Mucosa of stomach (tissue), 1 donor: ENCODE measurements at regions not wholly inside any gene's neighbourhood (a gene's known extent, or its start where the extent isn't known, plus 50 kb on each side); places are given as distances from the start of the nearest gene placed in this dataset.

Experiments used
- H3K27me3 ChIP-seq: one replicate; pipeline ENCODE4 v1.7.0; 2013; ENCODE audit warnings: mild to moderate bottlenecking, low read length; ENCODE audit not compliant: control insufficient read depth, insufficient read depth
- H3K36me3 ChIP-seq: one replicate; pipeline ENCODE4 v1.7.0; 2013; ENCODE audit warnings: low read length; ENCODE audit not compliant: control insufficient read depth, insufficient read depth
- H3K4me1 ChIP-seq: one replicate; pipeline ENCODE4 v1.7.0; 2013; ENCODE audit warnings: mild to moderate bottlenecking, low read length; ENCODE audit not compliant: control insufficient read depth, insufficient read depth
- H3K4me3 ChIP-seq: one replicate; pipeline ENCODE4 v1.7.0; 2013; ENCODE audit warnings: low read length
- H3K9ac ChIP-seq: one replicate; pipeline ENCODE4 v1.7.0; 2013; ENCODE audit warnings: mild to moderate bottlenecking, low read length, moderate library complexity
- H3K9me3 ChIP-seq: one replicate; pipeline ENCODE4 v1.7.0; 2013; ENCODE audit warnings: mild to moderate bottlenecking, low read length, moderate library complexity; ENCODE audit not compliant: control insufficient read depth
- donor health status: Pancreatic carcinoma.

DNA sequence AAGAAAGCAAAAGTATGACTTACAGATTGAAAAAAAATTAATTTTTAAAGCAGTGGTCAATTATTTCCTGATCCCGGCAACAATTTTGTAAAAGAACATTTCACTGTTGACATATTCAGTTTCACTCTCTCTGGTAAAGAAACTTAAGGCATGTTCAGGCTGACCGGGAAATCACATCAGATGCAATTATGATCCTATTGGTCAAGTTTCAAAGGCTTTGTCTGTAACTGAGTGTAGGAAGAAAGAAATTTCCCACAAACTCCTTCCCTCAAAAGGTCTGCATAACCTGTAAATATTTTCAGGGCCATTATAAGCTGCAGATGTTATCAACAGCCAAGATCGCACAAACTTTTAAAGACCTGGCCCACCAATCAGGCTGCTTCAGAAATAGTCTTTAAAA is 205.4 kb upstream of the IGF1R start:
- no peak overlapping the region for H3K9ac ChIP-seq
- no peak overlapping the region for H3K4me3 ChIP-seq
- no peaks in the 10 kb centered on the region for H3K4me1 ChIP-seq
- no peaks in the 10 kb centered on the region for H3K36me3 ChIP-seq
- no peaks in the 10 kb centered on the region for H3K9me3 ChIP-seq
- H3K27me3 ChIP-seq = no peaks in the 10 kb centered on the region

DNA sequence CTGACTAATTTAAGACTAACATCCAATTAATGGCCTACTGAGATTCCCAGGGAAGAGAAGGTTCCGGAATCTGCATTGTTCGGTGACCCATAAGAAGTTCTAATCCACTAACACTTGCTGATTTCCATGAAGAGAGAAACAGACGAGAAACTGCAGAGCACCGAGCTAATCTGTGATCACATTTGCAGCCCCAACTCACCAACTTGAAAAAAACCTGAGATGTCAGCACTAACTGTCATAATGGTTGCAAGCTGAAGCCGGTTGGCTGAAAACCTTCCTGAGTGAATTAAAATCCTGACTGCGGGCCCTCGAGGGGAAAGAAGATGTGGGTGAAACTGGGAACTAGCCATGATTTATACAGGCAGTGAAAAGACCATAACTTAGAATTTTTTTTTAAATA is 204.8 kb upstream of the IGF1R start:
- no peaks in the 10 kb centered on the region for H3K36me3 ChIP-seq
- H3K4me1 ChIP-seq = no peaks in the 10 kb centered on the region
- no peak overlapping the region for H3K4me3 ChIP-seq
- H3K9ac ChIP-seq = no peak overlapping the region
- H3K27me3 ChIP-seq = no peaks in the 10 kb centered on the region
- H3K9me3 ChIP-seq = no peaks in the 10 kb centered on the region

DNA sequence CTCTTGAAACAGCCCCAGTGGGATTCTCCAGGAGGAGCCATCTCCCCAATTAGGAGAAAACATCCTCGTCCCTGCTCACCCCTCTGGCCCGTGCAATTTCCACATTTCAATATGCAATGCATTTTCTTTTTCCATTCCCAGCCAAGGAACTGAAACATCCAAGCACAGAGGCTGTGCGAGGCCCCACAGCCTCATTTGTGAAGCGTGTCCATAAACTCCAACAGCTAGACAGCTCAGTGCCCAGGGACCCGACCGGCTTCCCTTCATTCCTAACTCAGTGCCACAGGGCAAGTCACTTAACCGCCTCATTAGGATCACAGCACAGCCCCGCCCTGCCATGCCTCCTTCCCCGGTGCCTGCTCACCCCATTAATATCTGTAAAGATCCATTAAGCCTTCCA is 204.2 kb upstream of the IGF1R start:
- Histone ChIP-seq H3K4me1 (no peaks in the 10 kb centered on the region), H3K27me3 (no peaks in the 10 kb centered on the region), H3K9me3 (no peaks in the 10 kb centered on the region), H3K4me3 (no peak overlapping the region), H3K9ac (no peak overlapping the region), H3K36me3 (no peaks in the 10 kb centered on the region)

DNA sequence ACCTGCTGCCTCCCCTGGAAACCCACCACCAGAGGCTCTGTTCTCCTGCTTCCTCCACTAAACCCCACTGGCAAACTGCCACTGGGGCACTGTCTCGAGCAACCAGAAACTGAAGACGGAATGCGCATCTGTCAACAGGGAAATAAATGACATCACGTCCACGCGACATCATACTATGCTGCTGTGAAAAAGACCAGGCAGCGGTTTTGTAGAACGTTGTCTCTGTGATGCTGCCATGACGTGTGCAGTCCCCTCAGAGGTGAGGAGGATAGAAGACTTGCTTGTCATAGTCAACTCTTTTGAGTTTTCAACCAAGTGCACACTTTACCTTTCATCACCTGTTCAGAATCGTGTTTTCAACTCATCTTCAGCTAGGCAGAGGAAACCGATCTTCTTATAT is 203.0 kb upstream of the IGF1R start:
- Histone ChIP-seq H3K27me3 (no peaks in the 10 kb centered on the region), H3K4me1 (no peaks in the 10 kb centered on the region), H3K9ac (no peak overlapping the region), H3K36me3 (no peaks in the 10 kb centered on the region), H3K9me3 (no peaks in the 10 kb centered on the region), H3K4me3 (no peak overlapping the region)

DNA sequence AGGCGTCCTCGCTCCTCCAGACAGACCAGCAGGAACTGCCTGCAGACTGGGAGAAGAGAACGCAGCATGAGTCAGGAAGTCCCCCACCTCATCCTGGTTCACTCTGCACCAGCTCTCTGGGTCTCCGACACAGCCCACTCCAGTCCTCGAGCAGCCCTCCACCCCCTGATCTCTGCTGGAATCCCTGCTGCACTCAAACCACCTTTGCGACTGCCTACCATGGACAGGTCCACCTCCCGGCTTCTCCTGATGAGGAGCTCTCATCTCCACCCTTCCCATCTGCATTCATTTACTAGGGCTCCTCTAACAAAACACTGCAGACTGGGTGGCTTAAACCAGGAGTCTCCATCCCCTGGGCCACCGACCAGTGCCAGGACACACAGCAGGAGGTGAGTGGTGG is 202.3 kb upstream of the IGF1R start:
- Histone ChIP-seq H3K9ac (no peak overlapping the region), H3K4me3 (no peak overlapping the region), H3K27me3 (no peaks in the 10 kb centered on the region), H3K9me3 (no peaks in the 10 kb centered on the region), H3K4me1 (no peaks in the 10 kb centered on the region), H3K36me3 (no peaks in the 10 kb centered on the region)

DNA sequence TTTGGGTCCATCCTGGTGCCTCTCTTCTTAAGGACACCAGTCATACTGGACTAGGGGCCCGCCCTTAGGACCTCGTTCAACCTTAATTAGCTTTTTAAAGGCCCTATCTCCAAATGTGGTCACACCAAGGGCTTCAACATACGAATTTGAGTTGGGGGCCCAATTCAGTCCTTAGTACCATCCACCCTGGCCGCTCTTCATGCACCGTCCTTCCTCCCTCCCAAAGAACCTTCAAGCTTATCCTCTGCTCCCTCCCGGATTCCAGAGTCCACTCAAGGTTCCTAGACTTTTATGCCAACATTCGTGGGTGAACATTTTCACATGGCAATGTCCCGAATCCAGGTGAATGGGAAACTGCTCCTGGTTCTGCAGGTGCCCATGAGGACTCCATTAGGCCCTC is 201.3 kb upstream of the IGF1R start:
- no peak overlapping the region for H3K4me3 ChIP-seq
- H3K9ac ChIP-seq = no peak overlapping the region
- no peaks in the 10 kb centered on the region for H3K27me3 ChIP-seq
- no peaks in the 10 kb centered on the region for H3K9me3 ChIP-seq
- H3K4me1 ChIP-seq = no peaks in the 10 kb centered on the region
- H3K36me3 ChIP-seq = no peaks in the 10 kb centered on the region

DNA sequence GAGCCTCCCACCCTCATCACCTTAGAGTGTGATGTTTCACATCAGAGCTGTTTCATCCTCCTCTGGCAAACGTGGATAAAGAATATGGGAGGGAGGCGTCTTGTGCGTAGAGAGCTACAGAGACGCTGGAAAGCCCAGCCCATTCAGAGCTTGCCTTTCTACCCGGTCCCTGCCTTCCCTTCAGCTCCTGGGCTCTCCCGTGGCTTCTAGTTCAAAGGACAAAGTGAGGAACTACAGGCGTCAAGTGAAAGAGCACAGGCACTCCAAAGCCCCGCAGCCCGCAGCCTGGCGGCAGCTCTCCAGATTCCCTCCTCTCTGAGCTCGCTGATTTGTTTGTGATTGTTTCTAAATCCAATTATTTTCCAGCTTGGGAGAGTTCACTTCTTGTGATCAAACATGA is 197.1 kb upstream of the IGF1R start:
- Histone ChIP-seq H3K36me3 (no peaks in the 10 kb centered on the region), H3K4me1 (no peaks in the 10 kb centered on the region), H3K27me3 (no peaks in the 10 kb centered on the region), H3K9me3 (no peaks in the 10 kb centered on the region), H3K4me3 (no peak overlapping the region), H3K9ac (no peak overlapping the region)

DNA sequence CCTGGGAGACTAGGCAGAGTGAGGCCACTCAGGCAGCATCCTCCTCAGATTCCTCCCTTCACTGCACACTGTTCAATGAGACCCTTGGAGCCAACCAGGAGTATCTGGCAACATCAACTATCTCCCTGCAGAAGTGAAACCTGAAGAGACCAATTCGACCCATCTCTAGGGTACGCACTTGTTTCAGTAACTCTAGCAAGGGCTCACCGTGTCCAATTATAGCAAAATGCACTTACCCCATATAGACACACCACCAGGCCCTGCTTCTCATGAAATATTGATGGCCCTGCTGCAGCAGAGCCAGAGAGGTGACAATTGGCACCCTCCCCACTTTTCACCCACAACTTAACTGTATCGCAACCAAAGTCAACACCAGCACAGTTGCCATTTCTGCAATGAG is 196.1 kb upstream of the IGF1R start:
- Histone ChIP-seq H3K4me1 (no peaks in the 10 kb centered on the region), H3K9me3 (no peaks in the 10 kb centered on the region), H3K36me3 (no peaks in the 10 kb centered on the region), H3K27me3 (no peaks in the 10 kb centered on the region), H3K9ac (no peak overlapping the region), H3K4me3 (no peak overlapping the region)

DNA sequence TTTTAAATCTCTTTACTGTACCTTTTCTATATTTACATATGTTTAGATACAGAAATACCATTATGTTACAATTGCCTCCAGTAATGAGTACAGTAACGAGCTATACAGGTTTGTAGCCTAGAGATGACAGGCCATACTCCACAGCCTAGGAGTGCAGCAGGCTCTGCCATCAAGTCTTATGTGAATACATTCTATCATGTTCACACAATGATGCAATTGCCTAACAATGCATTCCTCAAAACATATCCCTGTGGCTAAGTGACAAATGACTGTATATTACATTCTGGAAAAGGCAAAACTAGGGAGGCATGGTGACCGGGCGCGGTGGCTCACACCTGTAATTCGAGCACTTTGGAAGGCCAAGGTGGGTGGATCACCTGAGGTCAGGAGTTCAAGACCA is 192.4 kb upstream of the IGF1R start:
- H3K36me3 ChIP-seq = no peaks in the 10 kb centered on the region
- H3K9ac ChIP-seq = no peak overlapping the region
- no peak overlapping the region for H3K4me3 ChIP-seq
- no peaks in the 10 kb centered on the region for H3K4me1 ChIP-seq
- no peaks in the 10 kb centered on the region for H3K27me3 ChIP-seq
- H3K9me3 ChIP-seq = no peaks in the 10 kb centered on the region

DNA sequence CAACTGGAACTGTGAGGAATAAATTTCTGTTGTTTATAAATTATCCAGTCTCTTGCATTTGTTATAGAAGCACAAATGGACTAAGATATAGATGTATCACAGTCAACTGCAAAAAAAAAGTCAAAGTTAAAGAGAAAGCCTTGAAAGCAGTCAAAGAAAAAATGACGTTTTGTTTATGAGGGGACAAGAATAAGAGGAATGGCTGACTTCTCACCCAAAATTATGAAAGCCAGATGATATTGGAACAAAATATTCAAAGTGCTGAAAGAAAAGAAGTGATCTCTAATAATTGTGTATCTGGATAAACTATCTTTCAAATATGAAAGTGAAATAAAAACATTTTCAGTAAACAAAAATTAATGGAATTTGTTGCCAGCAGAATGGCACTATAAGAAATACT is 171.8 kb upstream of the IGF1R start:
- H3K4me1 ChIP-seq = no peaks in the 10 kb centered on the region
- no peak overlapping the region for H3K4me3 ChIP-seq
- H3K9ac ChIP-seq = no peak overlapping the region
- no peaks in the 10 kb centered on the region for H3K9me3 ChIP-seq
- H3K27me3 ChIP-seq = no peaks in the 10 kb centered on the region
- no peaks in the 10 kb centered on the region for H3K36me3 ChIP-seq

DNA sequence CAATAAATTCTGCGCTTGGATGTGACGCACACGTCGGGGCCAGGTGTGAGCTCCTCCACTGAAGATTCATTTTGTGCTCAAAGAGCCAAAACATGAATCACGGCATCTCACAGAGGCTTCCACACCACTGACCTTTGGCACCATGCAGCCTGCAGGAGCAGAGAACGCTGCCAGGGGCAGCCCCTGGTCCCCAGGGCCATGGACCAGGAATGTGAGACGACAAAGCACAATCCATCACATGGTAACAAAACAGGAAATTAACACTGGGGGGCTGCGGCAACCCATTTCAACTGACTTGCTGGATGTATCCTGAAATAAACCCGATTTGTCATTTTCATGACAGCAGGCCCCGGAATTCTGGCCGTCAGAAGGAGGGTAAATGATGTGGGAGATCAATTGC is 167.5 kb upstream of the IGF1R start:
- no peaks in the 10 kb centered on the region for H3K4me1 ChIP-seq
- H3K36me3 ChIP-seq = no peaks in the 10 kb centered on the region
- no peaks in the 10 kb centered on the region for H3K27me3 ChIP-seq
- H3K9ac ChIP-seq = no peak overlapping the region
- no peak overlapping the region for H3K4me3 ChIP-seq
- H3K9me3 ChIP-seq = no peaks in the 10 kb centered on the region

DNA sequence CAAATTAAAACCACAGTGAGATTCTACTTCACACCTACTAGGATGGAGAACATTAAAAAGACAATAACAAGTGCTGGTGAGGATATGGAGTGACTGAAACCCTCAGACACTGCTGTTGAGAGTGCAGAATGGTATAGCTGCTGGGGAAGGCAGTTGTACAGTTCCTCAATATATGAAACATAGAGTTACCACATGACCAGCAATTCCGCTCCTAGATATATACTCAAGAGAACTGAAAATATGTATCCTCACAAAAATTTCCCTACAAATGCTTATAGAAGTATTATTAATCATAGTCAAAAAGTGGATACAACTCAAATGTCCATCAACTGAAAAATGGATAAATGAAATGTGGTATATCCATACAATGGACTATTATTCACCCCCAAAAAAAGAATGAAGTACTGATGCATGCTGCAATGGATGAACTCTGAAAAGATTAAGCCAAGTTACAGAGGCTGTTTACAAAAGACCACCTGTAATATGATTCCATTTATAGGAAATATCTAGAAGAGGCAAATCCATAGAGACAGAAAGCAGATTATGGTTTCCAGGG is 164.7 kb upstream of the IGF1R start:
- no peaks in the 10 kb centered on the region for H3K9me3 ChIP-seq
- H3K4me1 ChIP-seq = no peaks in the 10 kb centered on the region
- no peak overlapping the region for H3K4me3 ChIP-seq
- no peaks in the 10 kb centered on the region for H3K27me3 ChIP-seq
- no peaks in the 10 kb centered on the region for H3K36me3 ChIP-seq
- no peak overlapping the region for H3K9ac ChIP-seq

DNA sequence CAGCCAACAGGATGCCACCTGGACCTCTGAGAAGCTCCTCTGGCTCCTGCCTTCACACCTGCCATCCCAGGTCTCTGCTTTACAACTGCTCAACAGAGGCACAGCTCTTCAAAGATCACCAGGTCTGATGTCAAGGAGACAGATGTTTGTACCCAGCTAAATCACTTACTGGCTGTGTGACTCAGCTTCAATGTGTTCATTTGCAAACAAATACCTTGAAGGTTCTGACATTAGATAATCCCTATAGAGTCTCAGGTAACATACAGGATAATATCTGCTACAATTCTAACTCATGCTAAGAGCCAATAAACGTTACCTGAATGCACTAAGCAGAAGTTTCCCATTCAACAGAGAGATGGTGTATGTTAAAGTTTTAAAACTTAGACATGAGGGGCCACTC is 163.4 kb upstream of the IGF1R start:
- Histone ChIP-seq H3K9ac (no peak overlapping the region), H3K27me3 (no peaks in the 10 kb centered on the region), H3K4me1 (no peaks in the 10 kb centered on the region), H3K36me3 (no peaks in the 10 kb centered on the region), H3K9me3 (no peaks in the 10 kb centered on the region), H3K4me3 (no peak overlapping the region)
